IPS-18a (cell line): ENCODE measurements at regions not wholly inside any gene's neighbourhood (a gene's known extent, or its start where the extent isn't known, plus 50 kb on each side); places are given as distances from the start of the nearest gene placed in this dataset.
"Not testable (repeated sequence)": the region's sequence is repeated elsewhere in the genome, so short reads cannot be mapped to it uniquely, and the experiment has no call there.

ENCODE experiments used
- H3K27ac ChIP-seq: one replicate; pipeline ENCODE4 v1.5.1; 2013; ENCODE audit warnings: low read length
- H3K27me3 ChIP-seq: one replicate; pipeline ENCODE4 v1.6.1; 2013; ENCODE audit warnings: mild to moderate bottlenecking, low read length; ENCODE audit not compliant: control insufficient read depth, insufficient read depth
- H3K36me3 ChIP-seq: one replicate; pipeline ENCODE4 v1.6.1; 2013; ENCODE audit warnings: low read depth, low read length; ENCODE audit not compliant: control insufficient read depth
- H3K4me1 ChIP-seq: one replicate; pipeline ENCODE4 v1.6.1; 2013; ENCODE audit warnings: low read depth, low read length; ENCODE audit not compliant: control insufficient read depth
- H3K4me3 ChIP-seq: one replicate; pipeline ENCODE4 v1.5.1; 2013; ENCODE audit warnings: low read length
- H3K9ac ChIP-seq: one replicate; pipeline ENCODE4 v1.6.1; 2013; ENCODE audit warnings: mild to moderate bottlenecking, low read length, moderate library complexity
- H3K9me3 ChIP-seq: one replicate; pipeline ENCODE4 v1.6.1; 2013; ENCODE audit warnings: low read depth, low read length; ENCODE audit not compliant: control insufficient read depth

- Histone ChIP-seq H3K27me3 (no peaks in the 10 kb centered on the region), H3K4me3 (no peak overlapping the region), H3K9ac (no peak overlapping the region), H3K27ac (no peak overlapping the region), H3K9me3 (no peaks in the 10 kb centered on the region), H3K4me1 (peaks cover 8% of the 10 kb centered on the region), H3K36me3 (no peaks in the 10 kb centered on the region)
These were observed 250.2 kb upstream of the PTER start for GRCh38 chr10:16186564-16186963.

- Histone ChIP-seq H3K4me1 (peaks cover 8% of the 10 kb centered on the region), H3K9ac (no peak overlapping the region), H3K4me3 (no peak overlapping the region), H3K9me3 (no peaks in the 10 kb centered on the region), H3K27me3 (no peaks in the 10 kb centered on the region), H3K36me3 (no peaks in the 10 kb centered on the region), H3K27ac (no peak overlapping the region)
These were observed 249.6 kb upstream of the PTER start for GRCh38 chr10:16187161-16187560.

GRCh38 chr10:16192337-16192736, 244.5 kb upstream of the PTER start:
- Histone ChIP-seq H3K4me1 (peaks cover 30% of the 10 kb centered on the region), H3K9ac (no peak overlapping the region), H3K9me3 (no peaks in the 10 kb centered on the region), H3K27me3 (no peaks in the 10 kb centered on the region), H3K4me3 (no peak overlapping the region), H3K27ac (no peak overlapping the region), H3K36me3 (no peaks in the 10 kb centered on the region)

- no peaks in the 10 kb centered on the region for H3K9me3 ChIP-seq
- no peak overlapping the region for H3K9ac ChIP-seq
- H3K27me3 ChIP-seq = no peaks in the 10 kb centered on the region
- H3K4me1 ChIP-seq = peaks cover 30% of the 10 kb centered on the region
- H3K27ac ChIP-seq = no peak overlapping the region
- H3K36me3 ChIP-seq = no peaks in the 10 kb centered on the region
- no peak overlapping the region for H3K4me3 ChIP-seq
These were observed 243.6 kb upstream of the PTER start for GRCh38 chr10:16193241-16193640.

GRCh38 chr10:16195178-16195769, 241.5 kb upstream of the PTER start:
- Histone ChIP-seq H3K27ac (peak overlapping the region; percentile 33), H3K9ac (no peak overlapping the region), H3K4me3 (peak overlapping the region; percentile 31)

GRCh38 chr10:16195894-16196293, 240.9 kb upstream of the PTER start:
- Histone ChIP-seq H3K36me3 (no peaks in the 10 kb centered on the region), H3K27ac (peak overlapping the region; percentile 33), H3K9ac (no peak overlapping the region), H3K9me3 (no peaks in the 10 kb centered on the region), H3K4me1 (peaks cover 30% of the 10 kb centered on the region), H3K27me3 (no peaks in the 10 kb centered on the region), H3K4me3 (peak overlapping the region; percentile 31)

More at GRCh38 chr10:16195178-16195769, 241.5 kb upstream of the PTER start:
- peaks cover 30% of the 10 kb centered on the region for H3K4me1 ChIP-seq
- no peaks in the 10 kb centered on the region for H3K27me3 ChIP-seq
- H3K9me3 ChIP-seq = no peaks in the 10 kb centered on the region
- no peaks in the 10 kb centered on the region for H3K36me3 ChIP-seq

- Histone ChIP-seq H3K27me3 (no peaks in the 10 kb centered on the region), H3K9me3 (no peaks in the 10 kb centered on the region), H3K4me3 (no peak overlapping the region), H3K27ac (no peak overlapping the region), H3K9ac (no peak overlapping the region), H3K36me3 (no peaks in the 10 kb centered on the region), H3K4me1 (peaks cover 24% of the 10 kb centered on the region)
These were observed 237.6 kb upstream of the PTER start for GRCh38 chr10:16199216-16199615.

- peaks cover 13% of the 10 kb centered on the region for H3K9me3 ChIP-seq
- H3K27ac ChIP-seq, H3K36me3 ChIP-seq, H3K27me3 ChIP-seq, H3K4me3 ChIP-seq, H3K9ac ChIP-seq, H3K4me1 ChIP-seq: not testable (repeated sequence)
These were observed 213.2 kb upstream of the PTER start for GRCh38 chr10:16223618-16224017.

- no peaks in the 10 kb centered on the region for H3K27me3 ChIP-seq
These were observed 209.1 kb upstream of the PTER start for GRCh38 chr10:16227674-16228073.

GRCh38 chr10:16231176-16231575, 205.6 kb upstream of the PTER start:
- peaks cover 6% of the 10 kb centered on the region for H3K4me1 ChIP-seq
- H3K4me3 ChIP-seq = no peak overlapping the region
- H3K9ac ChIP-seq = no peak overlapping the region
- no peaks in the 10 kb centered on the region for H3K27me3 ChIP-seq
- H3K36me3 ChIP-seq = no peaks in the 10 kb centered on the region
- no peak overlapping the region for H3K27ac ChIP-seq
- no peaks in the 10 kb centered on the region for H3K9me3 ChIP-seq

More at GRCh38 chr10:16227674-16228073, 209.1 kb upstream of the PTER start:
- Histone ChIP-seq H3K4me1 (peaks cover 6% of the 10 kb centered on the region), H3K9ac (no peak overlapping the region), H3K36me3 (no peaks in the 10 kb centered on the region), H3K4me3 (no peak overlapping the region), H3K27ac (no peak overlapping the region), H3K9me3 (peaks cover 2% of the 10 kb centered on the region)

- H3K27ac ChIP-seq = no peak overlapping the region
- no peaks in the 10 kb centered on the region for H3K9me3 ChIP-seq
- no peak overlapping the region for H3K4me3 ChIP-seq
These were observed 204.9 kb upstream of the PTER start for GRCh38 chr10:16231734-16232435.

GRCh38 chr10:16232441-16232840, 204.4 kb upstream of the PTER start:
- Histone ChIP-seq H3K9me3 (no peaks in the 10 kb centered on the region), H3K4me3 (no peak overlapping the region), H3K36me3 (no peaks in the 10 kb centered on the region), H3K27ac (no peak overlapping the region), H3K9ac (no peak overlapping the region), H3K4me1 (peaks cover 6% of the 10 kb centered on the region), H3K27me3 (no peaks in the 10 kb centered on the region)

More at GRCh38 chr10:16231734-16232435, 204.9 kb upstream of the PTER start:
- Histone ChIP-seq H3K27me3 (no peaks in the 10 kb centered on the region), H3K36me3 (no peaks in the 10 kb centered on the region), H3K4me1 (peaks cover 6% of the 10 kb centered on the region), H3K9ac (no peak overlapping the region)
